SK-N-SH (cell line): ENCODE measurements at regions not wholly inside any gene's neighbourhood (a gene's known extent, or its start where the extent isn't known, plus 50 kb on each side); places are given as distances from the start of the nearest gene placed in this dataset.

ENCODE experiments used
- CTCF ChIA-PET: fragments of 300-600, 350-600 bp; formaldehyde crosslinking; extraction: SDS; loops from one replicate; lab custom pipeline; 2021; lab: Yijun Ruan, JAX
- POLR2A ChIA-PET: fragments of 350-600 bp; sonication (Branson Sonifier 250); formaldehyde crosslinking; extraction: SDS; loops from one replicate; lab custom pipeline; 2020; ENCODE audit warnings: antibody characterized with exemption, inconsistent platforms; lab: Yijun Ruan, JAX
- DNase-seq: peaks from one replicate; pipeline ENCODE4 v3.0.0; 2012
- H2AFZ ChIP-seq: fragments of 200-600 bp; sonication (generic); 2 replicates; pipeline ENCODE4 v1.8.1; 2016; ENCODE audit warnings: antibody characterized with exemption, mild to moderate bottlenecking, low read depth
- H3F3A ChIP-seq: fragments of 200-600 bp; sonication (generic); replicated peaks from 2 replicates; pipeline ENCODE3; 2016; ENCODE audit warnings: antibody characterized with exemption, mild to moderate bottlenecking; ENCODE audit not compliant: insufficient read depth
- H3K27ac ChIP-seq, 2 experiments: fragments of 200-500 bp in 1 of 2; fragments of 200-600 bp in 1 of 2; sonication (Bioruptor generic) in 1 of 2; sonication (generic), shearing (Covaris generic) in 1 of 2; 2 replicates each; pipeline versions ENCODE4 v1.5.1 to v1.6.1; 2014 to 2016; ENCODE audit warnings: low read depth in 2 of 2, inconsistent platforms in 1 of 2, low read length in 1 of 2, mild to moderate bottlenecking in 1 of 2, mixed read lengths in 1 of 2
- H3K27me3 ChIP-seq: fragments of 200-600 bp; sonication (generic), shearing (Covaris generic); 2 replicates; pipeline ENCODE4 v1.6.1; 2016; ENCODE audit warnings: mixed run types; ENCODE audit not compliant: insufficient read depth
- H3K36me3 ChIP-seq, 2 experiments: fragments of 200-500 bp in 1 of 2; fragments of 200-600 bp in 1 of 2; sonication (Bioruptor generic) in 1 of 2; sonication (generic) in 1 of 2; replicated peaks in 1 of 2; 2 replicates each; pipeline versions ENCODE3 to v1.5.1; 2014 to 2016; ENCODE audit warnings: low read length in 1 of 2, mild to moderate bottlenecking in 1 of 2; ENCODE audit not compliant: insufficient read depth in 2 of 2, control insufficient read depth in 1 of 2
- H3K4me1 ChIP-seq, 2 experiments: fragments of 200-500 bp in 1 of 2; fragments of 200-600 bp in 1 of 2; sonication (Bioruptor generic) in 1 of 2; sonication (generic), shearing (Covaris generic) in 1 of 2; 2 replicates each; pipeline versions ENCODE4 v1.5.1 to v1.6.1; 2014 to 2016; ENCODE audit warnings: low read depth in 1 of 2, low read length in 1 of 2, mixed run types in 1 of 2; ENCODE audit not compliant: insufficient read depth in 2 of 2, control insufficient read depth in 1 of 2
- H3K4me2 ChIP-seq: fragments of 200-600 bp; sonication (generic), shearing (Covaris generic); 2 replicates; pipeline ENCODE4 v1.6.1; 2017; ENCODE audit warnings: mixed run types
- H3K4me3 ChIP-seq, 2 experiments: fragments of 200-500 bp in 1 of 2; fragments of 200-600 bp in 1 of 2; sonication (Bioruptor generic) in 1 of 2; sonication (generic), shearing (Covaris generic) in 1 of 2; 2 replicates each; pipeline versions ENCODE4 v1.5.1 to v1.8.1; 2014 to 2016; ENCODE audit warnings: low read depth in 2 of 2, inconsistent platforms in 1 of 2, low read length in 1 of 2, mild to moderate bottlenecking in 1 of 2, mixed read lengths in 1 of 2, moderate library complexity in 1 of 2
- H3K79me2 ChIP-seq: fragments of 200-600 bp; sonication (generic); 2 replicates; pipeline ENCODE4 v1.8.1; 2017; ENCODE audit warnings: mild to moderate bottlenecking; ENCODE audit not compliant: insufficient read depth
- H3K9ac ChIP-seq: fragments of 200-600 bp; sonication (generic); 2 replicates; pipeline ENCODE4 v1.6.1; 2017; ENCODE audit warnings: mixed run types
- H3K9me2 ChIP-seq: fragments of 200-600 bp; sonication (generic); 2 replicates; pipeline ENCODE4 v1.6.1; 2017; ENCODE audit warnings: mixed run types
- H3K9me3 ChIP-seq: fragments of 200-600 bp; sonication (generic); 2 replicates; pipeline ENCODE4 v1.6.1; 2017; ENCODE audit warnings: mixed run types, mild to moderate bottlenecking, moderate library complexity
- H4K20me1 ChIP-seq: fragments of 200-600 bp; sonication (generic); 2 replicates; pipeline ENCODE4 v1.6.1; 2017; ENCODE audit warnings: mild to moderate bottlenecking, mixed run types; ENCODE audit not compliant: insufficient read depth
- CTCF ChIP-seq: fragments of 200-600 bp; sonication (generic); IDR thresholded peaks from 2 replicates; pipeline ENCODE4 v1.6.1; 2017; ENCODE audit warnings: antibody characterized with exemption, mild to moderate bottlenecking, moderate library complexity
- EP300 ChIP-seq, 2 experiments: IDR thresholded peaks; 2 replicates each; pipeline versions ENCODE4 v1.4.0 to v1.6.1; 2012; ENCODE audit warnings: borderline replicate concordance in 1 of 2, low read depth in 1 of 2, low read length in 1 of 2
- FOXJ3 ChIP-seq: sonication (generic); formaldehyde crosslinking; IDR thresholded peaks from 2 replicates; pipeline ENCODE4 v1.5.1; 2020; ENCODE audit warnings: mild to moderate bottlenecking, missing genetic modification reagents
- MEF2A ChIP-seq: IDR thresholded peaks from 2 replicates; pipeline ENCODE4 v1.4.0; 2012; ENCODE audit warnings: low read depth, borderline replicate concordance
- NRF1 ChIP-seq: IDR thresholded peaks from 2 replicates; pipeline ENCODE4 v1.6.1; 2012; ENCODE audit warnings: low read depth, mild to moderate bottlenecking, low read length
- RAD21 ChIP-seq: IDR thresholded peaks from 2 replicates; pipeline ENCODE4 v1.6.1; 2012; ENCODE audit warnings: mild to moderate bottlenecking, low read length
- SMC3 ChIP-seq: IDR thresholded peaks from 2 replicates; pipeline ENCODE4 v1.6.1; 2012; ENCODE audit warnings: low read depth, low read length, improper control_type of control experiment
- WGBS: methylation state at CpG from one replicate; pipeline ENCODE4 v1.1.6; 2017; ENCODE audit warnings: low lambda C conversion rate; 5-methylcytosine and 5-hydroxymethylcytosine counted together
- TF ChIP-seq, protein P1 (sequence below): IDR thresholded peaks from 2 replicates; pipeline ENCODE4 v1.4.0; 2012; ENCODE audit warnings: low read depth

DNA sequence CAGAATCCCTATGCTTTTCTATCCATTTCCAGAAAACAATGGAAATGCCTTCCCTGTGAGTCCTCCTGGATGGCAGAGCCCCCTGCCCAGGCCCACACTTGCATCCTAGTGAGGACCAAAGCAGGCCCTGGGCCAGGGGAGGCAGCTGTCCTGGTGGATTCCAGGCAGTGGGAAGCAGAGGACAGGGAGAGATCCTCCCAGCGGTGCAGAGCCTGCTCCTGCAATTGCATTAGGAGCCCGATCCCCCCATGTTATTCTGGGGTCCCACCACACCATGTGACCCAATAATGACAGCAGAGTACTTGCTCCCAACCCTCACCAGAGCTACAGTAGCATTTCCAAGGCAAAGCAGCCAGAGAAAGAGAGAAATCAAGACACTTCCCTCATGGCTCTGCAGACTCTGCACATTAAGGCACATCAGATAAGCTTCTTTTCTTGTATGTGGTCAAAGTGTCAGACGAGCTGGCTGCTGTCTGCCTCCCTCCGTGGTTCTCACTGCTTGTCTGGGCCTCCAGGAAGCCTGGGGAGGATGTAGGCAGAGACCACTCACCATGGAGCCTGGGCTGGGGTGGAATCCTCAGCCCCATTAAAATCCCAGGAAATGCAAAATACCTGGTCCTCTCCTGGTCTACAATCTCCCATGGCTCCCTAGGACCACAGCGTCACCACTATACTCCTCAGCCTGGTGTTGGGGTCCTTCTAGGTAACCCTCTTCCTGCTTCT lies 54.9 kb upstream of the RUNX3 start:
- H4K20me1 ChIP-seq: no peaks in the 10 kb centered on the region
- no peaks in the 10 kb centered on the region for H3K9me2 ChIP-seq
- ChIA-PET CTCF (no interaction called here), POLR2A (no interaction called here)
- no peaks in the 10 kb centered on the region for H3K36me3 ChIP-seq
- H3K79me2 ChIP-seq: no peaks in the 10 kb centered on the region
- H3K4me3 ChIP-seq: no peak overlapping the region
- no peaks in the 10 kb centered on the region for H3F3A ChIP-seq
- no peaks in the 10 kb centered on the region for H3K9me3 ChIP-seq
- no peaks in the 10 kb centered on the region; a peak in 1 of 4 replicates for H3K4me1 ChIP-seq
- H2AFZ ChIP-seq: no peak overlapping the region
- no peak for TF ChIP-seq RAD21
- peaks cover 19% of the 10 kb centered on the region for H3K27me3 ChIP-seq
- no peak overlapping the region for H3K9ac ChIP-seq
- no peak overlapping the region for H3K27ac ChIP-seq
- no peak overlapping the region for H3K4me2 ChIP-seq
- WGBS: 30% methylated on average over 3 of the region's 5 CpGs
- DNase-seq: no peak

GRCh38 chr1:24984300-24984699 lies 54.2 kb upstream of the RUNX3 start:
- Histone ChIP-seq H4K20me1 (no peaks in the 10 kb centered on the region), H3K9ac (no peak overlapping the region), H3K4me3 (no peak overlapping the region), H3K9me3 (no peaks in the 10 kb centered on the region), H3K4me1 (no peaks in the 10 kb centered on the region; a peak in 1 of 4 replicates), H3K36me3 (no peaks in the 10 kb centered on the region), H3K79me2 (no peaks in the 10 kb centered on the region), H3K9me2 (no peaks in the 10 kb centered on the region)
- POLR2A ChIA-PET: no interaction called here
- 43% methylated on average over 2 of the region's 2 CpGs for WGBS
- CTCF ChIA-PET: no interaction called here
- TF ChIP-seq, protein P1, sequence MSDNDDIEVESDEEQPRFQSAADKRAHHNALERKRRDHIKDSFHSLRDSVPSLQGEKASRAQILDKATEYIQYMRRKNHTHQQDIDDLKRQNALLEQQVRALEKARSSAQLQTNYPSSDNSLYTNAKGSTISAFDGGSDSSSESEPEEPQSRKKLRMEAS: no peak
- no peak for TF ChIP-seq EP300 (IDR thresholded peaks at IDR 0.05; ENCODE audit: borderline replicate concordance in 1 of 2, low read depth in 1 of 2, low read length in 1 of 2)
- TF ChIP-seq RAD21: no peak
- no peak for TF ChIP-seq MEF2A
- TF ChIP-seq FOXJ3 (CRISPR knock-in tag): no peak
- TF ChIP-seq NRF1: no peak
- TF ChIP-seq CTCF: no peak
- no peak for TF ChIP-seq SMC3
- TF ChIP-seq, all 33 proteins: peak for 0
- peaks cover 19% of the 10 kb centered on the region for H3K27me3 ChIP-seq
- H3K4me2 ChIP-seq: no peak overlapping the region
- no peak overlapping the region for H3K27ac ChIP-seq
- no peak overlapping the region for H2AFZ ChIP-seq
- no peaks in the 10 kb centered on the region for H3F3A ChIP-seq
- DNase-seq: no peak
